Muscle layer of duodenum (tissue), 2 donors: ENCODE measurements at regions not wholly inside any gene's neighbourhood (a gene's known extent, or its start where the extent isn't known, plus 50 kb on each side); places are given as distances from the start of the nearest gene placed in this dataset.

Experiments used
- H3K27ac ChIP-seq: one replicate; pipeline ENCODE4 v1.7.0; 2013; ENCODE audit warnings: mild to moderate bottlenecking, low read length
- H3K27me3 ChIP-seq: one replicate; pipeline ENCODE4 v1.7.0; 2013; ENCODE audit warnings: low read depth, mild to moderate bottlenecking, control low read depth, low read length
- H3K36me3 ChIP-seq, 2 donors: one replicate each; pipeline ENCODE4 v1.7.0; 2013; ENCODE audit warnings: low read length in 2 of 2, control low read depth in 1 of 2, mild to moderate bottlenecking in 1 of 2; ENCODE audit not compliant: insufficient read depth in 2 of 2, control insufficient read depth in 1 of 2
- H3K4me1 ChIP-seq, 2 donors: one replicate each; pipeline ENCODE4 v1.7.0; 2013; ENCODE audit warnings: low read length in 2 of 2, mild to moderate bottlenecking in 2 of 2, control low read depth in 1 of 2, moderate library complexity in 1 of 2; ENCODE audit not compliant: insufficient read depth in 2 of 2, control insufficient read depth in 1 of 2
- H3K4me3 ChIP-seq, 2 donors: one replicate each; pipeline ENCODE4 v1.7.0; 2013; ENCODE audit warnings: low read length in 2 of 2, low read depth in 1 of 2, mild to moderate bottlenecking in 1 of 2
- H3K9me3 ChIP-seq, 2 donors: one replicate each; pipeline ENCODE4 v1.7.0; 2013; ENCODE audit warnings: low read length in 2 of 2, control low read depth in 1 of 2, mild to moderate bottlenecking in 1 of 2; ENCODE audit not compliant: control insufficient read depth in 1 of 2
- donor health status: healthy.

GRCh38 chr1:116265931-116266863 lies 106.8 kb upstream of the ATP1A1 start:
- no peaks in the 10 kb centered on the region for H3K9me3 ChIP-seq
- H3K4me1 ChIP-seq, result no peaks in the 10 kb centered on the region
- H3K27ac ChIP-seq, result no peak overlapping the region
- no peak overlapping the region for H3K4me3 ChIP-seq
- no peaks in the 10 kb centered on the region for H3K36me3 ChIP-seq
- no peaks in the 10 kb centered on the region for H3K27me3 ChIP-seq

DNA sequence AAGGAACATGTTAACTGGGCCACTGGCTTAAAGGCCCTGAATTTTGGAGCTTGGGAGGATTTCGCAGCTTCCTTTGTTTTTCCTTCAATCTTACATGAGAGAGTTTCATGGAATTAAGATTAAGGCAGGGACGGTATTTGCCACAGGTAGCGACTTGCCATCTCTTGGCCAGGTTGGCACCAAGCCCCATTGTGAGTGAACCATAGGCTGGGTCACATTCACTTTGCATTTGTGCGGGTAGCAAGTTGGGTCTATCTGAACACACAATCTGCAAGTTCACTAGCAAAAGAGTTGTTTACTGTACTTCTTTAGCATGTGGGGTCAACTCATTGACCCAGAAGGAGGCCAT lies 106.2 kb upstream of the ATP1A1 start:
- no peaks in the 10 kb centered on the region for H3K27me3 ChIP-seq
- H3K36me3 ChIP-seq, result no peaks in the 10 kb centered on the region
- no peak overlapping the region for H3K27ac ChIP-seq
- H3K4me3 ChIP-seq, result no peak overlapping the region
- no peaks in the 10 kb centered on the region for H3K4me1 ChIP-seq
- H3K9me3 ChIP-seq, result no peaks in the 10 kb centered on the region

GRCh38 chr1:116268211-116268610 lies 104.8 kb upstream of the ATP1A1 start:
- H3K4me1 ChIP-seq, result no peaks in the 10 kb centered on the region
- no peaks in the 10 kb centered on the region for H3K36me3 ChIP-seq
- no peaks in the 10 kb centered on the region for H3K27me3 ChIP-seq
- no peak overlapping the region for H3K27ac ChIP-seq
- H3K9me3 ChIP-seq, result no peaks in the 10 kb centered on the region
- no peak overlapping the region for H3K4me3 ChIP-seq

GRCh38 chr1:116270316-116271057 lies 102.6 kb upstream of the ATP1A1 start:
- no peaks in the 10 kb centered on the region for H3K4me1 ChIP-seq

DNA sequence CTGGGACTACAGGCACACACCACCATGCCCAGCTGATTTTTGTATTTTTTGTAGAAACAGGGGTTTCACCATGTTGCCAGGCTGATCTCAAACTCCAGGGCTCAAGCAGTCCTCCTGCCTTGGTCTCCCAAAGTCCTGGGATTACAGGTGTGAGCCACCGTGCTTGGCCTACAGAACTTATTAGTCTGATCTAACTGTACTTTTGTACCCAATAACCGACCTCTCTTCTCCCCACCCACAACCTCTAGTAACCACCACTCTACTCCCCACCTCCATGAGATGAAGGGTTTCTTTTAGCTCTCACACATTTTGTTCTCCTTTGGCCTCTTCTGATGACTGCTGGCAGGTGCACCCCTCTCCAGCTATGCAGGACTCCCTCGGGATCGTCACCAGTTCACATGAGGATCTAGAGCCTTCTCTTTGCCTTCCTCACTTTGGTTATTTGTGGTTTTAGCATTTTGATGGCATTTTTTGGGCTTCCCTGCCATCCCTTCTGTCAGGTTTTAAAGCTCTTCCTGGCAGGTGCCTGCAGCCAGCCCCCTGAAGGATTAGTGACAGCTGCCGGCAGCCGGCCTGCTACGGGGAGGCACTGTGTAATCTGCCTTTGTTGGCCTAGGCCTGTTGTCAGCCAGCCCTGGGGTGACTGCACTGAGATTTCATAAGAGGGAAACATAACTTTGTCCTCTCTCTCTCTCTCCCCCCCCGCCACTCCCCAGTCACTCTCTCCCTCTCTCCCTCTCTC lies 99.8 kb upstream of the ATP1A1 start:
- Histone ChIP-seq H3K4me3 (no peak overlapping the region), H3K27ac (no peak overlapping the region), H3K27me3 (no peaks in the 10 kb centered on the region), H3K9me3 (no peaks in the 10 kb centered on the region), H3K4me1 (no peaks in the 10 kb centered on the region), H3K36me3 (no peaks in the 10 kb centered on the region)

More at GRCh38 chr1:116270316-116271057, 102.6 kb upstream of the ATP1A1 start:
- Histone ChIP-seq H3K27ac (no peak overlapping the region), H3K4me3 (no peak overlapping the region), H3K9me3 (no peaks in the 10 kb centered on the region), H3K36me3 (no peaks in the 10 kb centered on the region), H3K27me3 (no peaks in the 10 kb centered on the region)

DNA sequence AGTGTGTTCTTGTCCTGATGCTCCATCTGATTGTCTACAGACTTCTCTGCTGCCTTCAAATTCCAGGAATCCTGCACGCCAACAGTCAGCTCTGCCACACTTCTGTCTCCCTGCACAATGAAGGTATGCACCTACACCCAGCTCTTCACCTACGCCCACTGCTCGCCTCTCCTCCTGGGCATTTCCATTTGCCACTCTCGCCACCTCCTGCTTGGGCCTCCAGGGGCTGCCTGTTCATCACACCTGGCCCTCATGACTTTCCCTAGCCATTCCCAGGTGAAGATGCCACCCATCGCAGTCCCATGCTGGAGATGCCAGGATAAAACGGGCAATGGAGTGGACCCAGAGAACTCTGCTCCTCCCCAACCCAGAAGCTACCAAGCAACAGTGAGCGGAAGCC lies 96.5 kb upstream of the ATP1A1 start:
- no peaks in the 10 kb centered on the region for H3K36me3 ChIP-seq
- no peaks in the 10 kb centered on the region for H3K4me1 ChIP-seq
- no peak overlapping the region for H3K27ac ChIP-seq
- no peaks in the 10 kb centered on the region for H3K9me3 ChIP-seq
- H3K4me3 ChIP-seq, result no peak overlapping the region
- H3K27me3 ChIP-seq, result no peaks in the 10 kb centered on the region

DNA sequence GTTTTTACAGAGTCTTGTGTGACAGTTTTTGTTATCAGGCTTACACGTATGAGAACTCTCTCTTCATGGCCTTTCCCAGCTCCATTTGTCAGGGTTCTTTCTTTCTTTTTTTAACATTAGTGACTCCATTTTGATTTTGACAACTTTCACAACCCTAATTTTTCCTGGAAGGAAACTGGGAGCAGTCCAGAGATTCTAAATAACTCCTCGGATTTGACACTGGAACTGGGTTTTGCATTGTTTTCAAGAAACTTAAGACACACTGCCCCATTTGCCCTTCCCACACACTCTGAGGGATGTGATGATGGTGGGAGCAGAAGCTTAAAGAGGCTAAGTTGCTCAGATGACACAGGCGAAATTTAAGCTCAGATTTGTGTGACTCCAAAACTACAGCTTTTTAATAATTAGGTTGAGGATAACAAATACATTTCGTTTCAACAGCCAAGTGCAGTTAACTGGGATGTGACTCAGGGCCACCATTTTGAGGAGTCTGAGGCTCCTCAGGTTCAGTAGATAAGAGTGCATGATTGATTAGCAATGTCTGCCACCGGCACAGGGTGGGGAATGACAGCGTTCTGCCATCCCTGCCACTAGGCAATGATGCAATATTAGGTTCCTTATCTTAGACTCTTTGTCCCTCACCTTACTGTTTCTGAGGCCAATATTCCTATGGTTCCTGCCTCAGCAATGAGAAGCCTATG lies 95.1 kb upstream of the ATP1A1 start:
- Histone ChIP-seq H3K27ac (no peak overlapping the region), H3K27me3 (no peaks in the 10 kb centered on the region), H3K4me3 (no peak overlapping the region), H3K36me3 (no peaks in the 10 kb centered on the region), H3K9me3 (no peaks in the 10 kb centered on the region), H3K4me1 (no peaks in the 10 kb centered on the region)

DNA sequence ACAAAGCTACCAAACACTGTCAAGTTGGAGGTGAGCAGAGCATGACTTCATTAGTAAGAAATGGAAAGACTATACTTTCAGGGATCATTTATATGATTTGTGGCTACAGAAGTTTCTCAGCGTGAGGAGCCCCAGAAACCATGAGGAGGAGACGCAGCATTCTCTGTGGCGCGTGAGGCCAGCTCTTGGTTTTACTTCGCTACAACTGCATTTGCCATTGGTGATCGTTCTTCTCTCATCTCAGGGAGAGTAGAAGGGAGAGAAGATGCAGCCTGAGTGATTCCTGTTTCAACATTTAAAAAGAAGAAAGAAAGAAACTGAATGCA lies 94.5 kb upstream of the ATP1A1 start:
- Histone ChIP-seq H3K27me3 (no peaks in the 10 kb centered on the region), H3K27ac (no peak overlapping the region), H3K4me3 (no peak overlapping the region), H3K9me3 (no peaks in the 10 kb centered on the region), H3K36me3 (no peaks in the 10 kb centered on the region), H3K4me1 (no peaks in the 10 kb centered on the region)

- Histone ChIP-seq H3K27me3 (no peaks in the 10 kb centered on the region), H3K4me3 (no peak overlapping the region), H3K4me1 (no peaks in the 10 kb centered on the region)
Measured at GRCh38 chr1:116279715-116280114, 93.3 kb upstream of the ATP1A1 start.

DNA sequence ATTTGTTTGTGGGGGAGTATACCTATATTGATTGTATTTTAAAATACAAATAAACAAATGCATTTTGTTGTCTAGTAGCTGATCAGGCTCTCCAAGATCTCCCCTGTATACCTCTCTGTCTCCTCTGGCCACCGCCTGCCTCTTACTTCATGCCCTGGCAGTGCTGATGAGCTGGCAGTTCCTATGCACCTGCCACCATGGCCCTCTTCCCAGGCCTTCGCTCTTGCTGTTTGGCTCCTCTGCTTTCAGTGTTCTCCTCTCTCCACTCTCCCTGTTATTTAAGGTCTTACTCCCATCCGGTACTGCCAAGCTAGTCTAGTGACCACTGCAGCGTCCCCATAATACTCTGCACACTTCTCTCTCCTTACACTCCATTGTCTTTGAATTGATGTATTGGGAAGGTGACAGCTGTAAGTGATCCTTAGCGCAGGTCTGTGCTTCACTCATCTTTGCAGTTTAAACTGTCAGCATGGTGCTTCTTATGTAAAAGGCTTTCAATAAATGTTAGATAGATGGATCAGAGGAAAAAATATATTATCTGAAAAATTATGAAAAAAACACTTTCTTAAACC lies 88.1 kb upstream of the ATP1A1 start:
- Histone ChIP-seq H3K36me3 (no peaks in the 10 kb centered on the region), H3K4me1 (no peaks in the 10 kb centered on the region), H3K9me3 (no peaks in the 10 kb centered on the region), H3K4me3 (no peak overlapping the region), H3K27ac (no peak overlapping the region), H3K27me3 (no peaks in the 10 kb centered on the region)

More at GRCh38 chr1:116279715-116280114, 93.3 kb upstream of the ATP1A1 start:
- H3K36me3 ChIP-seq, result no peaks in the 10 kb centered on the region
- H3K9me3 ChIP-seq, result no peaks in the 10 kb centered on the region
- H3K27ac ChIP-seq, result no peak overlapping the region
